HCT116 (cell line): ENCODE measurements at regions not wholly inside any gene's neighbourhood (a gene's known extent, or its start where the extent isn't known, plus 50 kb on each side); places are given as distances from the start of the nearest gene placed in this dataset.

Experiments used
- JUND ChIP-seq: IDR thresholded peaks from 2 replicates; pipeline ENCODE4 v1.6.1; 2012
- TF ChIP-seq, protein P1 (sequence below), 3 experiments: fragments of 200-600 bp in 1 of 3; sonication (generic) in 1 of 3; IDR thresholded peaks in 2 of 3; conservative IDR thresholded peaks in 1 of 3; 2 replicates each; pipeline ENCODE4 v1.5.1; 2012 to 2017; ENCODE audit warnings: low read depth in 2 of 3, low read length in 2 of 3, antibody characterized with exemption in 1 of 3, borderline replicate concordance in 1 of 3, control low read depth in 1 of 3, mild to moderate bottlenecking in 1 of 3, mixed read lengths in 1 of 3, mixed run types in 1 of 3, moderate library complexity in 1 of 3; ENCODE audit not compliant: insufficient read depth in 1 of 3

DNA sequence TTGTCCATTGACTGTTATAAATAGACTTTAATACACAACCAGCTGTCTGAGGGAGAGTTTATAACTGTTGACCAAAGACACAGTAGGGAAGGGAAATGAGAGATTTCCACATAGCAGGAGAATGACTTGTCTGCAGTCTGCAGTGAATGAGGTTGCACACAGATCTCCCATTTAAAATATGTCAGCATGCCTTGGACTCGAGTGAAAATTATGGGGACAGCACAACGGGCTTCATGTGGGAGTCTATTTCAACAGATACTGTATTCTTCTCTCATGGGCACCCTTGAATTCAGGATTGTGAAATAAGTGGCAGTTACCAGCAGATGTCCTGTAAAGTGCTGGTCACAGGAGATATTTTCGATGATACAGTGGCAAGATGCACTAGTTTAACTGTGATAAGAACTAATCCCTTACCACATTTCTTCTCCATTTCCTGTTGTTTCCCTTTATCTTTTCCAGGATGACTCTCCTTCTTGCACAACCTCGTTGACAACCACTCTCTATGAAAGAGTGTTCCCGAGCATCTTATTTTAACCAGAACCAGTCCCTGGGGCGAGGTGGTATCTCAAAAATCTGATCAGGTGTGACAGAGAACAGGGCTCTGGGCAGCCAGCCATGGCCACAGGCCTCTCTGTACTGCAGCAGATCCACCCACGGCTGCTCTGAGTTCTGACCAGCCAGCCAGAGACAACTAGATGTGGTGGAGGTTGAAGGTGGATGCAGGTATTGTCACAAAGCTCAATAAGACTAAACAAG lies 51.5 kb upstream of the MAP3K1 start:
- TF ChIP-seq, protein P1, sequence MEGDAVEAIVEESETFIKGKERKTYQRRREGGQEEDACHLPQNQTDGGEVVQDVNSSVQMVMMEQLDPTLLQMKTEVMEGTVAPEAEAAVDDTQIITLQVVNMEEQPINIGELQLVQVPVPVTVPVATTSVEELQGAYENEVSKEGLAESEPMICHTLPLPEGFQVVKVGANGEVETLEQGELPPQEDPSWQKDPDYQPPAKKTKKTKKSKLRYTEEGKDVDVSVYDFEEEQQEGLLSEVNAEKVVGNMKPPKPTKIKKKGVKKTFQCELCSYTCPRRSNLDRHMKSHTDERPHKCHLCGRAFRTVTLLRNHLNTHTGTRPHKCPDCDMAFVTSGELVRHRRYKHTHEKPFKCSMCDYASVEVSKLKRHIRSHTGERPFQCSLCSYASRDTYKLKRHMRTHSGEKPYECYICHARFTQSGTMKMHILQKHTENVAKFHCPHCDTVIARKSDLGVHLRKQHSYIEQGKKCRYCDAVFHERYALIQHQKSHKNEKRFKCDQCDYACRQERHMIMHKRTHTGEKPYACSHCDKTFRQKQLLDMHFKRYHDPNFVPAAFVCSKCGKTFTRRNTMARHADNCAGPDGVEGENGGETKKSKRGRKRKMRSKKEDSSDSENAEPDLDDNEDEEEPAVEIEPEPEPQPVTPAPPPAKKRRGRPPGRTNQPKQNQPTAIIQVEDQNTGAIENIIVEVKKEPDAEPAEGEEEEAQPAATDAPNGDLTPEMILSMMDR (IDR thresholded peaks at IDR 0.05 in 2 of 3, conservative IDR thresholded peaks at IDR 0.05 in 1 of 3; ENCODE audit: borderline replicate concordance in 1 of 3, insufficient read depth in 1 of 3, low read depth in 2 of 3, low read length in 2 of 3) = no peak
- TF ChIP-seq JUND = no peak
